GM12878 (cell line): ENCODE measurements at regions not wholly inside any gene's neighbourhood (a gene's known extent, or its start where the extent isn't known, plus 50 kb on each side); places are given as distances from the start of the nearest gene placed in this dataset.

Source experiments
- ATAC-seq: fragments of 200-7000 bp; cut with Tn5 transposase; 3 replicates; pipeline ENCODE4 v1.9.1; 2020; ENCODE audit warnings: mild to moderate bottlenecking, moderate library complexity
- BruUV-seq: library from RNA; stranded (reverse); fragments of 400-500 nt; replicated peaks from 2 replicates; lab custom pipeline; 2021; lab: Mats Ljungman, UMichigan
- CTCF ChIA-PET: fragments of 300-600 bp; sonication (Branson Sonifier 250); formaldehyde crosslinking; extraction: SDS; loops from one replicate; lab custom pipeline; 2021; ENCODE audit warnings: inconsistent platforms; lab: Yijun Ruan, JAX
- POLR2A ChIA-PET: fragments of 350-600 bp; formaldehyde crosslinking; extraction: SDS; loops from one replicate; lab custom pipeline; 2021; ENCODE audit warnings: inconsistent platforms; lab: Charles Lee
- RAD21 ChIA-PET: fragments of 300-600 bp; sonication (Branson Sonifier 250); formaldehyde crosslinking; loops from one replicate; lab custom pipeline; 2023; ENCODE audit warnings: antibody characterized with exemption; ENCODE audit not compliant: unreplicated experiment; lab: Charles Lee
- SMC1A ChIA-PET: fragments of 300-600 bp; sonication (Branson Sonifier 250); formaldehyde crosslinking; loops from one replicate; lab custom pipeline; 2023; ENCODE audit not compliant: unreplicated experiment, uncharacterized antibody; lab: Charles Lee
- DNase-seq: peaks from one replicate; pipeline ENCODE4 v3.0.0-alpha.2; 2011; ENCODE audit warnings: low read depth, low spot score
- FAIRE-seq: peaks from 3 replicates; lab custom pipeline; 2011; peaks lifted over from hg19 to GRCh38; lab: Jason Lieb, UNC
- H2AFZ ChIP-seq: 2 replicates; pipeline ENCODE4 v1.6.0; 2011; ENCODE audit warnings: low read depth, low read length, control low read depth; ENCODE audit not compliant: control insufficient read depth
- H3K27ac ChIP-seq: 2 replicates; pipeline ENCODE4 v1.5.1; 2011; ENCODE audit warnings: control low read depth; ENCODE audit not compliant: control insufficient read depth, insufficient read depth
- H3K27me3 ChIP-seq, 2 experiments: replicated peaks in 1 of 2; 2 replicates each; pipeline versions ENCODE4 v1.6.0 to v1.6.1; 2011; ENCODE audit warnings: low read length in 1 of 2; ENCODE audit not compliant: control insufficient read depth in 2 of 2, insufficient read depth in 2 of 2
- H3K36me3 ChIP-seq, 2 experiments: 2 replicates each; pipeline ENCODE4 v1.5.1; 2011; ENCODE audit warnings: low read length in 1 of 2; ENCODE audit not compliant: control insufficient read depth in 2 of 2, insufficient read depth in 2 of 2
- H3K4me1 ChIP-seq: 2 replicates; pipeline ENCODE4 v1.6.1; 2011; ENCODE audit warnings: mild to moderate bottlenecking, low read length, moderate library complexity, mixed read lengths; ENCODE audit not compliant: control insufficient read depth, insufficient read depth
- H3K4me2 ChIP-seq: 2 replicates; pipeline ENCODE4 v1.6.0; 2011; ENCODE audit warnings: control low read depth; ENCODE audit not compliant: control insufficient read depth, insufficient read depth
- H3K4me3 ChIP-seq: fragments of 200-600 bp; sonication (generic); 2 replicates; pipeline ENCODE4 v1.5.1; 2016
- H3K79me2 ChIP-seq: 2 replicates; pipeline ENCODE4 v1.6.0; 2011; ENCODE audit warnings: low read length; ENCODE audit not compliant: control insufficient read depth, insufficient read depth
- H3K9ac ChIP-seq: 2 replicates; pipeline ENCODE4 v1.8.0; 2011; ENCODE audit warnings: low read length, control low read depth, mixed read lengths; ENCODE audit not compliant: control insufficient read depth, insufficient read depth
- H3K9me3 ChIP-seq: replicated peaks from 3 replicates; pipeline ENCODE4 v1.5.1; 2011; ENCODE audit warnings: mild to moderate bottlenecking, low read length; ENCODE audit not compliant: control insufficient read depth, insufficient read depth
- H4K20me1 ChIP-seq: 2 replicates; pipeline ENCODE4 v1.6.0; 2011; ENCODE audit not compliant: control insufficient read depth, insufficient read depth
- BHLHE40 ChIP-seq, 2 experiments: fragments of 450-650 bp in 1 of 2; IDR thresholded peaks; 2 replicates each; pipeline ENCODE4 v1.6.1; 2011 to 2017; ENCODE audit warnings: low read depth in 2 of 2, borderline replicate concordance in 1 of 2, improper control_type of control experiment in 1 of 2, low read length in 1 of 2, mild to moderate bottlenecking in 1 of 2
- CREB1 ChIP-seq: IDR thresholded peaks from 2 replicates; pipeline ENCODE4 v1.6.1; 2012; ENCODE audit warnings: low read depth, mild to moderate bottlenecking, inconsistent platforms
- HDAC6 ChIP-seq: fragments of 200-600 bp; sonication (generic); IDR thresholded peaks from one replicate; pipeline ENCODE4 v1.8.0; 2017; ENCODE audit warnings: antibody characterized with exemption; ENCODE audit not compliant: unreplicated experiment
- KAT2A ChIP-seq: conservative IDR thresholded peaks from 2 replicates; pipeline ENCODE4 v1.6.1; 2011; ENCODE audit warnings: low read depth, low read length; ENCODE audit not compliant: control insufficient read depth
- NFXL1 ChIP-seq: fragments of 450-650 bp; IDR thresholded peaks from 2 replicates; pipeline ENCODE4 v1.6.1; 2017; ENCODE audit warnings: antibody characterized with exemption, mild to moderate bottlenecking, borderline replicate concordance
- RAD21 ChIP-seq: IDR thresholded peaks from 2 replicates; pipeline ENCODE4 v1.6.1; 2011; ENCODE audit warnings: mild to moderate bottlenecking, low read depth, low read length, moderate library complexity; ENCODE audit not compliant: insufficient read depth
- RAD51 ChIP-seq: fragments of 450-650 bp; IDR thresholded peaks from 2 replicates; pipeline ENCODE4 v1.6.1; 2016; ENCODE audit warnings: moderate library complexity, mild to moderate bottlenecking, inconsistent platforms
- RB1 ChIP-seq: fragments of 450-650 bp; formaldehyde crosslinking; IDR thresholded peaks from 2 replicates; pipeline ENCODE4 v1.6.1; 2017; ENCODE audit warnings: mild to moderate bottlenecking, borderline replicate concordance
- SMAD5 ChIP-seq: IDR thresholded peaks from 2 replicates; pipeline ENCODE4 v1.6.1; 2016; ENCODE audit warnings: antibody characterized with exemption, low read depth
- SREBF1 ChIP-seq: IDR thresholded peaks from 2 replicates; pipeline ENCODE4 v1.6.1; 2012; ENCODE audit warnings: mild to moderate bottlenecking, low read length
- SRF ChIP-seq, 2 experiments: IDR thresholded peaks; 2 replicates each; pipeline ENCODE4 v1.6.1; 2011; ENCODE audit warnings: low read depth in 2 of 2, low read length in 2 of 2, mild to moderate bottlenecking in 1 of 2, moderate library complexity in 1 of 2
- STAT3 ChIP-seq: IDR thresholded peaks from 2 replicates; pipeline ENCODE4 v1.6.1; 2011; ENCODE audit warnings: low read depth, low read length, improper control_type of control experiment
- ZZZ3 ChIP-seq: IDR thresholded peaks from 2 replicates; pipeline ENCODE4 v1.6.1; 2011; ENCODE audit warnings: low read depth; ENCODE audit not compliant: control insufficient read depth, insufficient read length
- WGBS: methylation state at CpG from one replicate; pipeline ENCODE4 v1.1.6; 2016; ENCODE audit warnings: low lambda C conversion rate; ENCODE audit not compliant: insufficient replicate concordance, insufficient coverage; ENCODE audit errors: missing lambda C conversion rate; 5-methylcytosine and 5-hydroxymethylcytosine counted together
- in situ Hi-C: fragments of 300-500 bp; cut with MboI; formaldehyde crosslinking; loops from 9 replicates; pipeline ENCODE4 v1.14.3; 2018; ENCODE audit warnings: mixed read lengths
- intact Hi-C: fragments of 100-400 bp; cut with micrococcal nuclease; formaldehyde crosslinking; loops from one replicate; pipeline ENCODE4 v1.14.2; 2022; ENCODE audit not compliant: unreplicated experiment
- TF ChIP-seq, protein P1 (sequence below), 3 experiments: IDR thresholded peaks in 2 of 3; conservative IDR thresholded peaks in 1 of 3; 2 replicates each; pipeline ENCODE4 v1.5.1; 2011; ENCODE audit warnings: low read depth in 3 of 3, low read length in 3 of 3, mild to moderate bottlenecking in 3 of 3, control low read depth in 2 of 3, moderate library complexity in 2 of 3, inconsistent platforms in 1 of 3, mixed read lengths in 1 of 3; ENCODE audit not compliant: control insufficient read depth in 2 of 3, insufficient read depth in 1 of 3; ENCODE audit errors: extremely low read depth in 1 of 3

DNA sequence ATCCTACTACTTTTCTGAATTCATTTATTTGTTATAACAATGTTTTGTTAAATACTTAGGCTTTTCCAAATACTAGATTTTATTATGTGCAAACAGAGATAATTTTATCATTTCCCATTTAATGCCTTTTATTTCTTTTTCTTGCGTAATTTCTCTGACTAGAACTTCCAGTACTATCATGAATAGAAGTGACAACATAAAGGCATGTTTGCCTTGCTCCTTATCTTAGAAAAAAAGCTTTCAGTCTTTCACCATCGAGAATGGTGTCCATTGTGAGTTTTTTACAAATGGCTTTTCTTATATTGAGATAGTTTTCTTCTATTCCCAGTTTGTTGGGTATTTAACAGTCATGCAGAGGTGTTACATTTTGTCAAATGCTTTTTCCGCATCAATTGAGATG is 453.1 kb upstream of the ZP4 start:
- no peak for FAIRE-seq
- H2AFZ ChIP-seq = no peak overlapping the region
- WGBS = 47% methylated on average over 3 of the region's 3 CpGs
- ChIA-PET POLR2A (no interaction called here), RAD21 (no interaction called here), SMC1A (no interaction called here), CTCF (no interaction called here)
- BruUV-seq = no TSS peak
- no peaks in the 10 kb centered on the region for H3K4me1 ChIP-seq
- no peak overlapping the region for H3K27ac ChIP-seq
- no peaks in the 10 kb centered on the region for H4K20me1 ChIP-seq
- H3K79me2 ChIP-seq = no peaks in the 10 kb centered on the region
- DNase-seq = no peak
- H3K4me3 ChIP-seq = no peak overlapping the region
- intact Hi-C loops = no loop called here
- no peaks in the 10 kb centered on the region for H3K27me3 ChIP-seq
- H3K9ac ChIP-seq = no peak overlapping the region
- H3K36me3 ChIP-seq = no peaks in the 10 kb centered on the region
- ATAC-seq = no peak
- no peak overlapping the region for H3K4me2 ChIP-seq
- no peaks in the 10 kb centered on the region; the same call in 2 of the 3 replicates for H3K9me3 ChIP-seq
- in situ Hi-C loops = no loop called here
- no peak for TF ChIP-seq BHLHE40 (IDR thresholded peaks at IDR 0.05; ENCODE audit: borderline replicate concordance in 1 of 2, low read depth in 2 of 2, low read length in 1 of 2)
- no peak for TF ChIP-seq RAD51
- TF ChIP-seq NFXL1 = no peak
- no peak for TF ChIP-seq SREBF1
- no peak for TF ChIP-seq RAD21
- no peak for TF ChIP-seq CREB1
- no peak for TF ChIP-seq RB1
- TF ChIP-seq SRF (IDR thresholded peaks at IDR 0.05; ENCODE audit: low read depth in 2 of 2, low read length in 2 of 2) = no peak
- TF ChIP-seq HDAC6 = no peak
- TF ChIP-seq, protein P1, sequence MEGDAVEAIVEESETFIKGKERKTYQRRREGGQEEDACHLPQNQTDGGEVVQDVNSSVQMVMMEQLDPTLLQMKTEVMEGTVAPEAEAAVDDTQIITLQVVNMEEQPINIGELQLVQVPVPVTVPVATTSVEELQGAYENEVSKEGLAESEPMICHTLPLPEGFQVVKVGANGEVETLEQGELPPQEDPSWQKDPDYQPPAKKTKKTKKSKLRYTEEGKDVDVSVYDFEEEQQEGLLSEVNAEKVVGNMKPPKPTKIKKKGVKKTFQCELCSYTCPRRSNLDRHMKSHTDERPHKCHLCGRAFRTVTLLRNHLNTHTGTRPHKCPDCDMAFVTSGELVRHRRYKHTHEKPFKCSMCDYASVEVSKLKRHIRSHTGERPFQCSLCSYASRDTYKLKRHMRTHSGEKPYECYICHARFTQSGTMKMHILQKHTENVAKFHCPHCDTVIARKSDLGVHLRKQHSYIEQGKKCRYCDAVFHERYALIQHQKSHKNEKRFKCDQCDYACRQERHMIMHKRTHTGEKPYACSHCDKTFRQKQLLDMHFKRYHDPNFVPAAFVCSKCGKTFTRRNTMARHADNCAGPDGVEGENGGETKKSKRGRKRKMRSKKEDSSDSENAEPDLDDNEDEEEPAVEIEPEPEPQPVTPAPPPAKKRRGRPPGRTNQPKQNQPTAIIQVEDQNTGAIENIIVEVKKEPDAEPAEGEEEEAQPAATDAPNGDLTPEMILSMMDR (IDR thresholded peaks at IDR 0.05 in 2 of 3, conservative IDR thresholded peaks at IDR 0.05 in 1 of 3; ENCODE audit: control insufficient read depth in 2 of 3, extremely low read depth in 1 of 3, insufficient read depth in 1 of 3, low read depth in 3 of 3, low read length in 3 of 3) = no peak
- TF ChIP-seq STAT3 = no peak
- TF ChIP-seq KAT2A = no peak
- TF ChIP-seq SMAD5 = no peak
- no peak for TF ChIP-seq ZZZ3
